ENCODE measurements at regions not wholly inside any gene's neighbourhood (a gene's known extent, or its start where the extent isn't known, plus 50 kb on each side); places are given as distances from the start of the nearest gene placed in this dataset.

DNA sequence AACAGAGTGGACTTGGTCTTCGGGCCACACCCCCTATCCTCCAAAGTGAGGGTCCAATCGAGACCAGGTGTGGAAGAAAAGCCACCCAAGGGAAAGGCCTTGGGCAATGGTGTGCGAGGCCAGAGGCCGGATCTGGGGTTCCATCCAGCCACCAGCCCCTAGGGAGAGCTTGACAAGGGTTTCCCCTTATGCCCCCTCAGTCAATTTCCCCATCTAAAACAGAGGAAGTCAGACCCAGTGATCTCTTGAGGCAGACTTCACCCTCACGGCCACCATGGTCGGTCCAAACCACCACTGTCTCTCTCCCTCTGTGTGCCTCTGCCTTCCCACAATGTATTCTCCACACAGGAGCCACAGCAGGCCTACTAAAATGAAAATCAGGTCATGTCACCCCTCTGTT lies 82.9 kb downstream of the C5orf15 start:
- TF ChIP-seq, protein P1, sequence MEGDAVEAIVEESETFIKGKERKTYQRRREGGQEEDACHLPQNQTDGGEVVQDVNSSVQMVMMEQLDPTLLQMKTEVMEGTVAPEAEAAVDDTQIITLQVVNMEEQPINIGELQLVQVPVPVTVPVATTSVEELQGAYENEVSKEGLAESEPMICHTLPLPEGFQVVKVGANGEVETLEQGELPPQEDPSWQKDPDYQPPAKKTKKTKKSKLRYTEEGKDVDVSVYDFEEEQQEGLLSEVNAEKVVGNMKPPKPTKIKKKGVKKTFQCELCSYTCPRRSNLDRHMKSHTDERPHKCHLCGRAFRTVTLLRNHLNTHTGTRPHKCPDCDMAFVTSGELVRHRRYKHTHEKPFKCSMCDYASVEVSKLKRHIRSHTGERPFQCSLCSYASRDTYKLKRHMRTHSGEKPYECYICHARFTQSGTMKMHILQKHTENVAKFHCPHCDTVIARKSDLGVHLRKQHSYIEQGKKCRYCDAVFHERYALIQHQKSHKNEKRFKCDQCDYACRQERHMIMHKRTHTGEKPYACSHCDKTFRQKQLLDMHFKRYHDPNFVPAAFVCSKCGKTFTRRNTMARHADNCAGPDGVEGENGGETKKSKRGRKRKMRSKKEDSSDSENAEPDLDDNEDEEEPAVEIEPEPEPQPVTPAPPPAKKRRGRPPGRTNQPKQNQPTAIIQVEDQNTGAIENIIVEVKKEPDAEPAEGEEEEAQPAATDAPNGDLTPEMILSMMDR (IDR thresholded peaks at IDR 0.05; ENCODE audit: low read length): no peak
- TF ChIP-seq EZH2 (IDR thresholded peaks at IDR 0.05; ENCODE audit: borderline replicate concordance, low read length): no peak

Data from OCI-LY1 (cell line).